Fibroblast of lung (primary cell): ENCODE measurements at regions not wholly inside any gene's neighbourhood (a gene's known extent, or its start where the extent isn't known, plus 50 kb on each side); places are given as distances from the start of the nearest gene placed in this dataset.
"Not testable (repeated sequence)": the region's sequence is repeated elsewhere in the genome, so short reads cannot be mapped to it uniquely, and the experiment has no call there.

Source experiments
- CTCF ChIP-seq, 2 donors: IDR thresholded peaks in 1 of 2; conservative IDR thresholded peaks in 1 of 2; 1 replicate in 1 of 2; 2 replicates in 1 of 2; pipeline ENCODE4 v1.5.1; 2011 to 2012; ENCODE audit warnings: low read length in 2 of 2, control low read depth in 1 of 2, inconsistent platforms in 1 of 2, low read depth in 1 of 2, mild to moderate bottlenecking in 1 of 2
- EZH2 ChIP-seq: IDR thresholded peaks from 2 replicates; pipeline ENCODE4 v1.5.1; 2012; ENCODE audit warnings: low read length, control low read depth, mild to moderate bottlenecking; ENCODE audit errors: missing control alignments

GRCh38 chr15:39011066-39011465 lies 446.5 kb upstream of the RASGRP1 start:
- TF ChIP-seq CTCF (conservative IDR thresholded peaks at IDR 0.05 in 1 of 2, IDR thresholded peaks at IDR 0.05 in 1 of 2; ENCODE audit: low read depth in 1 of 2, low read length in 2 of 2); EZH2: not testable (repeated sequence)
